WI38 (cell line): ENCODE measurements at regions not wholly inside any gene's neighbourhood (a gene's known extent, or its start where the extent isn't known, plus 50 kb on each side); places are given as distances from the start of the nearest gene placed in this dataset.

ENCODE experiments used
- H3K4me3 ChIP-seq: 2 replicates; pipeline ENCODE4 v1.5.1; 2011; ENCODE audit warnings: low read depth, mild to moderate bottlenecking, control low read depth, low read length
- CTCF ChIP-seq: IDR thresholded peaks from 2 replicates; pipeline ENCODE4 v1.5.1; 2012; ENCODE audit warnings: low read depth, mild to moderate bottlenecking, control low read depth, low read length

GRCh38 chr16:35311475-35311874 lies 1852.1 kb downstream of the TP53TG3F start:
- H3K4me3 ChIP-seq: no peak overlapping the region
- no peak for TF ChIP-seq CTCF

- no peak for TF ChIP-seq CTCF
- no peak overlapping the region for H3K4me3 ChIP-seq
Measured at GRCh38 chr16:35314298-35314697, 1854.9 kb downstream of the TP53TG3F start.

- H3K4me3 ChIP-seq: no peak overlapping the region
Measured at GRCh38 chr16:35319536-35320192, 1860.3 kb downstream of the TP53TG3F start.

GRCh38 chr16:35325936-35326335 lies 1866.5 kb downstream of the TP53TG3F start:
- H3K4me3 ChIP-seq: no peak overlapping the region
- no peak for TF ChIP-seq CTCF

More at GRCh38 chr16:35319536-35320192, 1860.3 kb downstream of the TP53TG3F start:
- no peak for TF ChIP-seq CTCF

GRCh38 chr16:35339337-35339736 lies 1879.9 kb downstream of the TP53TG3F start:
- no peak for TF ChIP-seq CTCF
- no peak overlapping the region for H3K4me3 ChIP-seq

GRCh38 chr16:35342012-35342411 lies 1882.6 kb downstream of the TP53TG3F start:
- no peak for TF ChIP-seq CTCF
- H3K4me3 ChIP-seq: no peak overlapping the region

- no peak for TF ChIP-seq CTCF
- no peak overlapping the region for H3K4me3 ChIP-seq
Measured at GRCh38 chr16:35344012-35344762, 1884.8 kb downstream of the TP53TG3F start.
